GM23248 (cell line): ENCODE measurements at regions not wholly inside any gene's neighbourhood (a gene's known extent, or its start where the extent isn't known, plus 50 kb on each side); places are given as distances from the start of the nearest gene placed in this dataset.

Source experiments
- EZH2 ChIP-seq: fragments of 200-600 bp; sonication (generic); IDR thresholded peaks from 2 replicates; pipeline ENCODE4 v1.6.1; 2018; ENCODE audit warnings: antibody characterized with exemption, mild to moderate bottlenecking; ENCODE audit not compliant: insufficient read depth, poor library complexity, severe bottlenecking
- EZH2phosphoT487 ChIP-seq: fragments of 200-600 bp; sonication (generic); IDR thresholded peaks from 2 replicates; pipeline ENCODE4 v1.6.1; 2018; ENCODE audit warnings: antibody characterized with exemption, moderate library complexity, mild to moderate bottlenecking, low read depth; ENCODE audit not compliant: insufficient read depth

GRCh38 chr12:131199221-131199620, 245.5 kb downstream of the ADGRD1 start:
- TF ChIP-seq EZH2 (no peak), EZH2phosphoT487 (no peak)
